GM18498 (cell line): ENCODE measurements at regions not wholly inside any gene's neighbourhood (a gene's known extent, or its start where the extent isn't known, plus 50 kb on each side); places are given as distances from the start of the nearest gene placed in this dataset.
A peak's percentile ranks its signal among the peaks of the same experiment; 100 is the strongest.

ENCODE experiments used
- ATAC-seq: cut with Tn5 transposase; IDR thresholded peaks from one replicate; pipeline ENCODE4 v1.9.1; 2021; ENCODE audit warnings: mild to moderate bottlenecking, moderate library complexity; ENCODE audit not compliant: unreplicated experiment

- ATAC-seq = no peak
Measured at GRCh38 chr5:159385536-159385935, 55.2 kb upstream of the IL12B start.

GRCh38 chr5:159386028-159386711 is 55.9 kb upstream of the IL12B start:
- ATAC-seq = no peak

GRCh38 chr5:159392871-159393270 is 62.6 kb upstream of the IL12B start:
- ATAC-seq = no peak

- ATAC-seq = no peak
Measured at GRCh38 chr5:159393854-159394274, 63.6 kb upstream of the IL12B start.

GRCh38 chr5:159395202-159395601 is 64.9 kb upstream of the IL12B start:
- no peak for ATAC-seq

- ATAC-seq = no peak
Measured at GRCh38 chr5:159398936-159399335, 68.6 kb upstream of the IL12B start.

GRCh38 chr5:159400476-159400875 is 70.2 kb upstream of the IL12B start:
- no peak for ATAC-seq

GRCh38 chr5:159402311-159402710 is 72.0 kb upstream of the IL12B start:
- no peak for ATAC-seq

GRCh38 chr5:159402856-159403255 is 72.6 kb upstream of the IL12B start:
- ATAC-seq = no peak

GRCh38 chr5:159403906-159404681 is 73.8 kb upstream of the IL12B start:
- no peak for ATAC-seq

- peak; percentile 60 for ATAC-seq
Measured at GRCh38 chr5:159405611-159406031, 75.3 kb upstream of the IL12B start.

- no peak for ATAC-seq
Measured at GRCh38 chr5:159406571-159406970, 76.3 kb upstream of the IL12B start.

- ATAC-seq = peak; percentile 66
Measured at GRCh38 chr5:159409801-159410200, 79.5 kb upstream of the IL12B start.

GRCh38 chr5:159410480-159410879 is 80.2 kb upstream of the IL12B start:
- ATAC-seq = no peak

- no peak for ATAC-seq
Measured at GRCh38 chr5:159411115-159411514, 80.8 kb upstream of the IL12B start.

- ATAC-seq = peak; percentile 69
Measured at GRCh38 chr5:159412284-159413046, 82.2 kb upstream of the IL12B start.

GRCh38 chr5:159414021-159414420 is 83.7 kb upstream of the IL12B start:
- ATAC-seq = no peak

GRCh38 chr5:159415301-159415937 is 85.1 kb upstream of the IL12B start:
- no peak for ATAC-seq

GRCh38 chr5:159416438-159416837 is 86.2 kb upstream of the IL12B start:
- no peak for ATAC-seq

- no peak for ATAC-seq
Measured at GRCh38 chr5:159417170-159417569, 86.9 kb upstream of the IL12B start.

GRCh38 chr5:159419576-159419975 is 89.3 kb upstream of the IL12B start:
- no peak for ATAC-seq
